T-cell (primary cell): ENCODE measurements at regions not wholly inside any gene's neighbourhood (a gene's known extent, or its start where the extent isn't known, plus 50 kb on each side); places are given as distances from the start of the nearest gene placed in this dataset.

ENCODE experiments used
- ATAC-seq, 4 experiments: fragments of 200-7000 bp in 3 of 4; fragments of 150-1000 bp in 1 of 4; cut with Tn5 transposase; replicated peaks in 1 of 4; 1 replicate in 3 of 4; 2 replicates in 1 of 4; pipeline ENCODE4 v1.10.0; 2021; ENCODE audit warnings: moderate library complexity in 3 of 4, mild to moderate bottlenecking in 2 of 4, moderate number of reproducible peaks in 1 of 4
- CTCF ChIA-PET, 2 donors: fragments of 300-600 bp; sonication (Branson Sonifier 250); formaldehyde crosslinking; loops; one replicate each; lab custom pipeline; 2022; ENCODE audit warnings: antibody characterized with exemption in 2 of 2; lab: Charles Lee
- POLR2A ChIA-PET, 2 donors: fragments of 300-600 bp; sonication (Branson Sonifier 250); formaldehyde crosslinking; loops; one replicate each; lab custom pipeline; 2022; ENCODE audit warnings: antibody characterized with exemption in 2 of 2; lab: Charles Lee
- DNase-seq, 35 experiments: peaks; one replicate each; pipeline versions ENCODE4 v3.0.0 to v3.0.0-alpha.2; 2013 to 2023
- H3K27ac ChIP-seq: one replicate; pipeline ENCODE4 v1.5.1; 2013; ENCODE audit warnings: low read length
- H3K27me3 ChIP-seq, 2 experiments: replicated peaks in 1 of 2; 1 replicate in 1 of 2; 2 replicates in 1 of 2; pipeline versions ENCODE4 v1.6.1 to v1.7.0; 2013; ENCODE audit warnings: low read length in 1 of 2, mixed read lengths in 1 of 2; ENCODE audit not compliant: control insufficient read depth in 2 of 2, insufficient read depth in 2 of 2; ENCODE audit errors: extremely low read depth in 1 of 2
- H3K36me3 ChIP-seq, 2 donors: 1 replicate in 1 of 2; 2 replicates in 1 of 2; pipeline versions ENCODE4 v1.6.1 to v1.7.0; 2013; ENCODE audit warnings: low read length in 1 of 2; ENCODE audit not compliant: control insufficient read depth in 2 of 2, insufficient read depth in 1 of 2; ENCODE audit errors: extremely low read depth in 1 of 2
- H3K4me1 ChIP-seq, 2 experiments: 1 replicate in 1 of 2; 2 replicates in 1 of 2; pipeline versions ENCODE4 v1.6.1 to v1.7.0; 2013; ENCODE audit warnings: low read length in 2 of 2, mixed read lengths in 1 of 2; ENCODE audit not compliant: insufficient read depth in 2 of 2, control insufficient read depth in 1 of 2; ENCODE audit errors: extremely low read depth in 1 of 2
- H3K4me3 ChIP-seq, 2 donors: 1 replicate in 1 of 2; 2 replicates in 1 of 2; pipeline versions ENCODE4 v1.5.1 to v1.7.0; 2013; ENCODE audit warnings: mild to moderate bottlenecking in 2 of 2, low read length in 1 of 2, moderate library complexity in 1 of 2; ENCODE audit not compliant: control insufficient read depth in 1 of 2; ENCODE audit errors: extremely low read depth in 1 of 2
- H3K9me3 ChIP-seq: 2 replicates; pipeline ENCODE4 v1.7.0; 2013
- H3K27ac Mint-ChIP-seq, 2 donors: one replicate each; pipeline ENCODE4 v1.8.0; 2020 to 2021; ENCODE audit warnings: mild to moderate bottlenecking in 2 of 2, mixed read lengths in 2 of 2
- H3K27me3 Mint-ChIP-seq, 2 donors: one replicate each; pipeline ENCODE4 v1.8.0; 2021 to 2022; ENCODE audit warnings: mixed read lengths in 2 of 2
- H3K36me3 Mint-ChIP-seq: one replicate; pipeline ENCODE4 v1.8.0; 2021; ENCODE audit warnings: mixed read lengths
- H3K4me1 Mint-ChIP-seq, 3 donors: one replicate each; pipeline ENCODE4 v1.8.0; 2020 to 2022; ENCODE audit warnings: mixed read lengths in 3 of 3, mild to moderate bottlenecking in 1 of 3
- H3K4me3 Mint-ChIP-seq, 3 donors: one replicate each; pipeline ENCODE4 v1.8.0; 2020 to 2022; ENCODE audit warnings: mild to moderate bottlenecking in 3 of 3, mixed read lengths in 3 of 3, moderate library complexity in 3 of 3
- H3K9me3 Mint-ChIP-seq, 3 donors: one replicate each; pipeline ENCODE4 v1.8.0; 2020 to 2022; ENCODE audit warnings: mixed read lengths in 3 of 3
- WGBS: methylation state at CpG from one replicate; pipeline ENCODE4 v1.1.5; 2013; ENCODE audit warnings: missing lambda C conversion rate; ENCODE audit not compliant: insufficient coverage; 5-methylcytosine and 5-hydroxymethylcytosine counted together

DNA sequence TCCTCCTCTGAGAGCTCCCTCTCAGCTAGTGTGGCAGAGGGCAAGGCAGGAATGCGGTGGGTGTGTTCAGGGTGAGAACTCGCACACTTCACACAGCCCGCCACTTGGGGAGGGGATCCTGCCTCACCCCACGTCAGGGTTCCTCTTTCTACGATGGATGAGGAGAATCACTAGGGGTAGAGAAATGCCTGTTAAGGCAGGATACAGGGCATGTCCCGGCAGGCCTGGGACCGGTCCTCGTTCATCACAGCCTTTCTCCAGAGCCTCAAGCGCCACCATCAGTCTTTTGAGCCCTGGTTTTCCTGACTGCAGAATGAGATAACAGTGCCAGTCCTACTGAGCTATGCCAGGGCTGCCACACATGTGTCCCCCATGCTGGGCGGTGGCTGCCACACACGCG, 546.7 kb upstream of the ADARB2 start:
- ChIA-PET POLR2A (no interaction called here), CTCF (interaction anchor here in 1 of 2 donors (0.6 kb wide), 1 partner anchor 704 kb away, joined by 4 read pairs; no protein-coding TSS in a partner anchor)
- no peaks in the 10 kb centered on the region for H3K4me1 ChIP-seq
- ATAC-seq = no peak
- no peaks in the 10 kb centered on the region for H3K4me1 Mint-ChIP-seq
- no peaks in the 10 kb centered on the region for H3K9me3 ChIP-seq
- no peak overlapping the region for H3K27ac Mint-ChIP-seq
- H3K36me3 Mint-ChIP-seq = no peaks in the 10 kb centered on the region
- no peak for DNase-seq
- H3K27ac ChIP-seq = no peak overlapping the region
- no peaks in the 10 kb centered on the region for H3K9me3 Mint-ChIP-seq
- WGBS = 79% methylated on average over 7 of the region's 12 CpGs
- peaks cover 0 to 5% of the 10 kb centered on the region in 2 experiments for H3K27me3 ChIP-seq
- no peak overlapping the region for H3K4me3 ChIP-seq
- H3K27me3 Mint-ChIP-seq = peaks cover 5 to 15% of the 10 kb centered on the region in 2 donors
- H3K4me3 Mint-ChIP-seq = no peak overlapping the region
- no peaks in the 10 kb centered on the region for H3K36me3 ChIP-seq

GRCh38 chr10:2282202-2282601, 544.9 kb upstream of the ADARB2 start:
- no peak overlapping the region for H3K27ac Mint-ChIP-seq

DNA sequence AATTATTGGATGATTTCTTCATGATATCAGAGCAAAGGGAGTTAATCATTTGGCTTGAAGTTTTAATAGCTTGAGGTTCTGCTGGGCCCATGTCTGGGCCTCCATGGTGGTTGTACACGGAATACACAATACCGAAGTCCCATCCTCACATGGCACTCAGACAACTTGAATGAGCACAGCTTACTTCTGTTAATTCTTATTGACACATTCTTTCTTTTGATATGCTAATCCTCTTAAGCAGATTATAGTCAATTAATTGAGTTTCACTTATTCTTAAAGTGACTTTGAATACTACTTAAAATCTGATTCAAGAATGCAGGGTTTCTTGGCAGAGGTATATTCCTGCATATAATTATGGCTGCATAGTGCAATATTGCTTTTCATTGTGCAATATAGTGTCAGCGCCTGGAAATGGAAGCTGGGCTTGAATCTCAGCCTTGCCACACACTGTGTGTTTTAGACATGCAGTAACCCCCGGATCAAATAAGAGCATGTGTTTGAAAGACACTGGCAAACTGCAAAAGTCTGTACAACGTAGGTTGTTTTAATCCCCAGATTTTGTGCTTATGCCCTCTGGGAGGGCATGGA, 543.5 kb upstream of the ADARB2 start:
- POLR2A ChIA-PET = no interaction called here
- Mint-ChIP-seq H3K9me3 (peaks cover 0 to 4% (median 0%) of the 10 kb centered on the region in 3 donors), H3K27me3 (peaks cover 0 to 2% of the 10 kb centered on the region in 2 donors), H3K4me3 (no peak overlapping the region), H3K4me1 (no peaks in the 10 kb centered on the region), H3K27ac (no peak overlapping the region), H3K36me3 (no peaks in the 10 kb centered on the region)
- H3K9me3 ChIP-seq = no peaks in the 10 kb centered on the region
- H3K27ac ChIP-seq = no peak overlapping the region
- ATAC-seq (no peak), DNase-seq (no peak)
- H3K36me3 ChIP-seq = no peaks in the 10 kb centered on the region
- no peak overlapping the region for H3K4me3 ChIP-seq
- CTCF ChIA-PET = no interaction called here
- H3K27me3 ChIP-seq = no peaks in the 10 kb centered on the region
- no peaks in the 10 kb centered on the region for H3K4me1 ChIP-seq
- 88% methylated on average over 1 of the region's 5 CpGs for WGBS

More at GRCh38 chr10:2282202-2282601, 544.9 kb upstream of the ADARB2 start:
- ATAC-seq (no peak), DNase-seq (no peak)
- Mint-ChIP-seq H3K4me3 (no peak overlapping the region), H3K36me3 (no peaks in the 10 kb centered on the region), H3K9me3 (no peaks in the 10 kb centered on the region), H3K4me1 (no peaks in the 10 kb centered on the region), H3K27me3 (peaks cover 0 to 4% of the 10 kb centered on the region in 2 donors)
- Histone ChIP-seq H3K27me3 (no peaks in the 10 kb centered on the region), H3K27ac (no peak overlapping the region), H3K4me3 (no peak overlapping the region), H3K9me3 (no peaks in the 10 kb centered on the region), H3K36me3 (no peaks in the 10 kb centered on the region), H3K4me1 (no peaks in the 10 kb centered on the region)
- CTCF ChIA-PET = interaction anchor here in 1 of 2 donors (1.2 kb wide), 1 partner anchor 63 kb away, joined by 3 read pairs; no protein-coding TSS in a partner anchor
- WGBS = no CpG with 5 or more reads among the region's 7 CpGs
- POLR2A ChIA-PET = no interaction called here

DNA sequence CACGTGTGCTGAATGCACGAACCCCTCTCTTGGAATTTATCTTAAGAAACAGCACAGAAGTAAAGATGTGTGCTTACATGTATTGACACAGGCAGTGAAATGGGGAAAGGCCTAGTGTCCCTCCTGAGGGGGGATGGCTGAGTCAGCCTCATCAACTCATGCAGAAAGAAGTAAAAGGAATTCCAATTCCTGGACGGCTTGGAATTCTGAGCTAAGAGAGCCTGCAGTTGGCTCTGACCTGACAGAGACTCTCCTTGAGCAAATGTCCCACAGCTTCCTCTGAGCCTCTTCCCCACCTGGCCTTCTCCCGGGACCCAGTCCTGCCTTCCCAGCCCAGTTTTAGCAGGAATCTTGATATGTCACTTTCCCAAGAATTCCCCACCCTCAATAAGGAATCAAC, 542.4 kb upstream of the ADARB2 start:
- H3K4me1 ChIP-seq = no peaks in the 10 kb centered on the region
- CTCF ChIA-PET = no interaction called here
- H3K27ac ChIP-seq = no peak overlapping the region
- H3K4me1 Mint-ChIP-seq = no peaks in the 10 kb centered on the region
- no peaks in the 10 kb centered on the region for H3K36me3 ChIP-seq
- 83% methylated on average over 2 of the region's 4 CpGs for WGBS
- H3K27me3 Mint-ChIP-seq = no peaks in the 10 kb centered on the region
- H3K9me3 ChIP-seq = no peaks in the 10 kb centered on the region
- DNase-seq (no peak), ATAC-seq (no peak)
- no peaks in the 10 kb centered on the region for H3K36me3 Mint-ChIP-seq
- no peak overlapping the region for H3K4me3 ChIP-seq
- no peak overlapping the region for H3K27ac Mint-ChIP-seq
- peaks cover 0 to 4% (median 3%) of the 10 kb centered on the region in 3 donors for H3K9me3 Mint-ChIP-seq
- no peaks in the 10 kb centered on the region for H3K27me3 ChIP-seq
- POLR2A ChIA-PET = no interaction called here
- H3K4me3 Mint-ChIP-seq = no peak overlapping the region

DNA sequence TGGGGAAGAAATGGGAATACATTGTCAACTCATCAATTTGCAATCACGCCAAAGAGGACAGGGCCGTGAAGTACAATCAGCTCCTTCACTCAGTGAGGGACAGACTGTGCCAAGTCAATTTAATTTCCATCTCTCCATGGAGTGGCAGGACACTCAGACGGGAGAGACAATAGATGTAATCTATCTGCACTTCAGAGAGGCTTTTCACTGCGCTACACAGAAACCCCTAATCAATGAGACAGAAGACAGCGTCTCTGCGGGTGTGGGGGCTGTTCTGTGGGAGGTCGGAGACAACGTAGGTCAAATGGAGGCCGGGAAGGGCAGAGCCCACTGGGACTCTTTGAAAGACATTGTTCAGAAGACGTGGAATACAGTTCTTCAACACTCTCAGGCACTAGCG, 541.0 kb upstream of the ADARB2 start:
- H3K4me3 ChIP-seq = no peak overlapping the region
- H3K4me1 Mint-ChIP-seq = no peaks in the 10 kb centered on the region
- DNase-seq (no peak), ATAC-seq (no peak)
- H3K27me3 Mint-ChIP-seq = no peaks in the 10 kb centered on the region
- POLR2A ChIA-PET = no interaction called here
- CTCF ChIA-PET = no interaction called here
- no peak overlapping the region for H3K27ac Mint-ChIP-seq
- no peaks in the 10 kb centered on the region for H3K9me3 ChIP-seq
- no peak overlapping the region for H3K4me3 Mint-ChIP-seq
- no peaks in the 10 kb centered on the region for H3K27me3 ChIP-seq
- H3K36me3 ChIP-seq = no peaks in the 10 kb centered on the region
- peaks cover 4 to 12% (median 8%) of the 10 kb centered on the region in 3 donors for H3K9me3 Mint-ChIP-seq
- H3K36me3 Mint-ChIP-seq = no peaks in the 10 kb centered on the region
- WGBS = 90% methylated on average over 2 of the region's 11 CpGs
- H3K4me1 ChIP-seq = no peaks in the 10 kb centered on the region
- no peak overlapping the region for H3K27ac ChIP-seq

GRCh38 chr10:2263561-2263960, 526.2 kb upstream of the ADARB2 start:
- Mint-ChIP-seq H3K27me3 (peaks cover 5 to 6% of the 10 kb centered on the region in 2 donors), H3K9me3 (peaks cover 2 to 5% (median 2%) of the 10 kb centered on the region in 3 donors), H3K4me3 (no peak overlapping the region), H3K27ac (no peak overlapping the region), H3K4me1 (no peaks in the 10 kb centered on the region), H3K36me3 (no peaks in the 10 kb centered on the region)
- Histone ChIP-seq H3K4me3 (no peak overlapping the region), H3K36me3 (no peaks in the 10 kb centered on the region), H3K4me1 (no peaks in the 10 kb centered on the region), H3K9me3 (no peaks in the 10 kb centered on the region), H3K27ac (no peak overlapping the region), H3K27me3 (peaks cover 0 to 8% of the 10 kb centered on the region in 2 experiments)
- no peak for DNase-seq
- CTCF ChIA-PET = no interaction called here
- POLR2A ChIA-PET = no interaction called here
- no peak for ATAC-seq

DNA sequence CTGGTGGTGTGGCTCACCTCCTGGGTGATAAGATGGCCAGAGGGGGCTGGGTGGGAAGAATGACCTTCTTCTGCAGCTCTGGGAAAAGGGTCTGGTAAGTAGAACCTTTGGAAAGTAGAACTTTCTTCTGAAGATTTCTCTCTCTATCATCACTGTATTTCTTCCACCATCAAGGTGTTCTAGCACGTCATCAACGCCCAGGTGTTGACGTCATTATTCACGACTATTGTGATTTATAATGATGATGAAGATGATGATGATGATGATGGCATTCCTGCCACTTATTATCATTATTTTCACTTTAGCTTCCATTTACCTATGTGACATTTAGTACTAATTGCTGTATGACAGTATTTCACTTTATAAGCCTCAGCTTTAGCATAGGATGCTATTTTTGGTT, 525.6 kb upstream of the ADARB2 start:
- ChIA-PET CTCF (no interaction called here), POLR2A (no interaction called here)
- Mint-ChIP-seq H3K4me1 (no peaks in the 10 kb centered on the region), H3K27me3 (peaks cover 0 to 2% of the 10 kb centered on the region in 2 donors), H3K36me3 (no peaks in the 10 kb centered on the region), H3K27ac (no peak overlapping the region), H3K9me3 (peaks cover 0 to 5% (median 2%) of the 10 kb centered on the region in 3 donors), H3K4me3 (no peak overlapping the region)
- Histone ChIP-seq H3K36me3 (no peaks in the 10 kb centered on the region), H3K27ac (no peak overlapping the region), H3K4me1 (no peaks in the 10 kb centered on the region), H3K9me3 (no peaks in the 10 kb centered on the region), H3K27me3 (peaks cover 0 to 6% of the 10 kb centered on the region in 2 experiments), H3K4me3 (no peak overlapping the region)
- ATAC-seq = no peak
- no CpG with 5 or more reads among the region's 4 CpGs for WGBS
- no peak for DNase-seq
